HG03159 (cell line): ENCODE measurements at regions not wholly inside any gene's neighbourhood (a gene's known extent, or its start where the extent isn't known, plus 50 kb on each side); places are given as distances from the start of the nearest gene placed in this dataset.

Experiments
- ATAC-seq: cut with Tn5 transposase; IDR thresholded peaks from one replicate; pipeline ENCODE4 v1.9.1; 2021; ENCODE audit warnings: mild to moderate bottlenecking, moderate library complexity; ENCODE audit not compliant: unreplicated experiment

- no peak for ATAC-seq
Measured at GRCh38 chr13:34758628-34759027, 183.4 kb upstream of the NBEA start.

GRCh38 chr13:34762312-34762711, 179.8 kb upstream of the NBEA start:
- ATAC-seq: no peak

- ATAC-seq: no peak
Measured at GRCh38 chr13:34764246-34764645, 177.8 kb upstream of the NBEA start.

DNA sequence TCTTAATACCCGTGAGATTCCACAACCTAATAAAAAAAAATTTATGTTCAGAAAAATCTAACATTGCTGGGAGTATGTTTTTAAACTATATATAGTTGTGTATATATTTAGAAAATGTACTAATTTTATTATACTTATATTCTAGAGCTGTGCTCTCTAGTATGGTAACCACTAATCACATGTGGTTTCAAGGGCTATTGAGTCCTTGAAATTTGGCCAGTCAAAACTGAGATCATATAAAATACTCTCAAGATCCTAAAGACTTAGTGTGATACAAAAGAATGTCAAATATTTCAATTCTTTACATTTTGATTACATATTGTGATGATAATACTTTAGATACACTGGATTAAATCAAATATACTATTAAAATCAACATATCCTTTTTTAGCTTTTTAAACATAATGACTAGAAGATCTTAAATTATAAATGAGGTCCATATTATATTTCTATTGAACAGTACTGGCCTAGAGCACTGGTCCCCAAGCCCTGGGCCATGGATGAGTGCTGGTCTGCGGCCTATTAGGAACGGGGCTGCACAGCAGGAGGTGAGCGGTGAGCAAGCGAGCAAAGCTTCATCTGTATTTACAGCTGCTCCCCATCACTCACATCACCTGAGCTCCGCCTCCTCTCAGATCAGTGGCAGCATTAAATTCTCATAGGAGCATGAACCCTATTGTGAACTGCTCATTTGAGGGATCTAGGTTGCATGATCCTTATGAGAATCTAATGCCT, 176.5 kb upstream of the NBEA start:
- no peak for ATAC-seq

DNA sequence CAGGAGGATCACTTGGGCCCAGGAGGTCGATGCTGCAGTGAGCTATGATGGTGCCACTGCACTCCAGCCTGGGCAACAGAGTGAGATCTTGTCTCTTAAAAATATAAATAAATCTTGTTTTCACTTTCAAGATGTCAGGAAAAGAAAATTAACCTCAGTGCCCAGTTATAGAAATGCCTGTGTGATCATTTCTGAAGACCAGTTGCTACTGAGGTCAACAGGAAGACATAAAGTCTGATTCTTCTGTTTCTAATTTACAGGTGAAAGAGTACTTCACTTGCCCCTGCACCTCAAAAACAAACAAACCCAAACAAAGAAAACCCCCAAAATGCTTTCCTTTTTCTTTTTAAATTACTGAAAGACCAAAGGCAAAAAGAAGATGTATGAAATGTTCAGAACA, 174.3 kb upstream of the NBEA start:
- ATAC-seq: no peak

DNA sequence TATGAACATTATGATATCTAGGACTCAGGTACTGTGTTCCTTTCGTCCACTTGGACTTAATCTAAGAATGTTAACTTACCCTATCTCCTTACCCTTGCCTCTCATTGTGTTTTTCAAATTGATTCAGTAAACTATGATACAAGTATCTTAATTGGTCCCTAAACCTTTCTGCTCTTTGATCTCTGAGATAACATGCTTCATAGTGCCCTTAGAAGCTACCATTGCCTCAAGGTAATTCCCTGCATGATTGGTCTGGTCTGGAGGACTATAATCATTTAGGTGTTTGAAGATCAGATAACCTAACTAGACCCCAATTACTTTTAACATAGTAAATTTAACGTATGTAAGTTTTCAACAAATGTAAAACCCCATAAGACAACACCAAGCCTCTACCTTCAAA, 169.9 kb upstream of the NBEA start:
- ATAC-seq: no peak

DNA sequence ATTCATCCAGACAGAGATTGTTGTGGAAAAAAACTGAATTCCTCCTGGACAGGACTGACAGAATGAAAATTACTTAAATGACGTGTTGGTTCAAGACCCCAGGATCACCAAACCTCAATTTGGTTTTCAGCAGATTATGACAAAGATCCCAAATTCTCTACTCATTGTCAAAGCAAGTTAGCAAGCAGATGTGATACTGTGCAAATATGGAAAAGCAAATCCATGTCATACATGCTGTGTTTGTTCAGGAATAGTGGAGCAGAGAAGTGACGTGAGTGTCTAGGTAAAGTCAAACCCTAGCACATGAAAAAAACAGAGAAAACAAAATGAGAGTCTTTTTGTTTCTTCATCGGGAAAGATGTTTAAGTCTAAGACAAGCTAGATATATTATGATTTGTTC, 169.2 kb upstream of the NBEA start:
- no peak for ATAC-seq

DNA sequence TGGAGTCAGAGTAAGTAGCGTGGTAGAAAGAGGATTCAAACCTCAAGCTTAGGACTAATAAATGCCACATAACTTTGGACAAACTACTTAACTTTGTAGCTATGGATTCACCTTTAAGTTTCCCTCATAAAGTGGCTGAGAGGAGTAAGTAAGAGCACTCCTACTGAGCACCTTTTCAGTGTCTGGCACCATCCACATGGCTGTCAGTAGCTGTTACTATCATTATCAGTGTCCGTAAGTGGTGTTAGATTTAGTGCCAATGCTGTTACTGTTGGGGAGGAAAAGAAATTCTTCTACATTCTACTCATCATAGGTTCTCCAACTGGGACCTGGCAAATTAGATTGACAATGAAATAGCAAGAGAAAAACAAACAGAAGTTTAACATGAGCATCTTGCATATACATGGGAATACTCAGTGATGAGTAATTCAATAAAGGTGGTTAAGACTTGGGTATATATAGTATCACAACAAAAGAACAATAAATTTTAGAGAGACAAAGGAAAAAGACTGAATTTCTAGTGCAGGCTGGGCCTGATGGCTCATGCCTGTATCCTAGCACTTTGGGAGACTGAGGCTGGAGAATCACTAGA, 165.6 kb upstream of the NBEA start:
- ATAC-seq: no peak

GRCh38 chr13:34777089-34777913, 164.8 kb upstream of the NBEA start:
- peak; percentile 52 for ATAC-seq

DNA sequence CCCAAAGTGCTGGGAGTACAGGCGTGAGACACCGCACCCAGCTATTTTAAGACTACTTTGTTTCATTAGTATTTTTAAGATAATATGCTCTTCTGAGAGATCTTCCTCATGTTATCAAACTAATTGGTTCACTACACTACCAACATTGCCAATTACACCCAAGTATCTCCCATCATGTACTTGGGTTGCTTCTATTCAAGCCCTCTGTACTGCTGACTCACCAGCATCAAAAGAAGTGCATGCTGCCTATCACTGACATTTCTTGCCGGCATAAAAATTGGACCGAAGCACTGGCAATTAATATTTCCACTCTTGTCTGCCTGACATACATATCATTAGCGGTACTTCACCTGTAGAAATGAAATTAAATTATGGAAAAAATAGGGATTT, 164.2 kb upstream of the NBEA start:
- no peak for ATAC-seq

DNA sequence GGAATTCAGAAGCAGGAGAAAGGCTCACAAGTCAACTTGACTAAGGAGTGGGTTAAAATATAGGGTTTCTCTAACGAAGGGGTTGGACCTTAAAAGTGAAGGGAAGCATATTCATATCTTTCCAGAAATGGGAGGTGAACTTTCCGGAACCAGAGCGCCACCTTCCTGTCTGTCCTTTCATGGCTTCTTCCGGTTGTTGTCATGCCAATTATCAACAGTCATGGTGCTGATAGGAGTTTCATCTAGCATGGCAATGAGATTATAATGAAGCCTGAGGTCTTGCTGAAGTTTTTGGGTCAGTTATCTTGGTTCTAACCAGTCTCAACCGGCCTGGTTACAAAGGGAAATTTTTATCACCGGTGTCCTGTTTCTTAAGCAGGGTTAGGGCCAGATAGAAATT, 162.9 kb upstream of the NBEA start:
- ATAC-seq: no peak

GRCh38 chr13:34793301-34793700, 148.8 kb upstream of the NBEA start:
- ATAC-seq: no peak

DNA sequence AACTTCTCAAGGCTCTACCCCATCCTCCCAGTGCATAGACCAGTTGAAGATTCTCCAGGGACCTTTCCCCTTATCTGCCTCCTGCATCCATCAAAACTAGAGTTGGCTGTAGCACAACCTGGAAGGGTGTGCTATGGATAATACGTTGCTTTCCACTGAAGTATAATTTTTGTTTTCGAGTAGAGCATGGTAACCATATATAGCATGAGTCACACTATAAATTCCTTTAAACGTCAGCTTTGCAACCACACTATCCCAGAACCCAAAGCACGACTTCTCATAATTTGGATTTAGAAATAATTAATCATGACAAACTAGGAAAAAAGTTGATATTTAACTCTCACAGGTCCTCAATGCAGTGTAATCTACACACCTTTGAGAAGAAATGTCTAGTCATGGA, 138.3 kb upstream of the NBEA start:
- no peak for ATAC-seq

DNA sequence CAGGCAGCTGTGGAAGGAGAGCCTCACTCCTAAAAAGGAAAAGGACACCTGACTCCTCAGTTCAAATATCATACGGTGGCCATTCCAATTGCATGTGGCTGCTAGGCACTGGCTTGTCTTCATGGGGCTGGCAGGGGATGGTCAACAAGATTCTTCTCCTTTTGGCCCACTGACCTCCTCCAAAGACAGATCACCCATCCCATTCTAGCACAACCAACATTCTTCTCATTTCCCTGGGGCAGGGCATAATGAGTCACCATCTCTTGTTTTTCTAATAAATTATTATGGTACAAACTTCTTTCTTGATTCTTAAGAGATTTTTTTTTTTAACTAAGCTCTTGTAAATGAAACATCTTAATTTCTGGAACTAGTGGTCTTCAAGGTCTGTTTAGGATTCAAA, 136.7 kb upstream of the NBEA start:
- ATAC-seq: no peak

GRCh38 chr13:34808649-34809048, 133.4 kb upstream of the NBEA start:
- peak; percentile 56 for ATAC-seq

DNA sequence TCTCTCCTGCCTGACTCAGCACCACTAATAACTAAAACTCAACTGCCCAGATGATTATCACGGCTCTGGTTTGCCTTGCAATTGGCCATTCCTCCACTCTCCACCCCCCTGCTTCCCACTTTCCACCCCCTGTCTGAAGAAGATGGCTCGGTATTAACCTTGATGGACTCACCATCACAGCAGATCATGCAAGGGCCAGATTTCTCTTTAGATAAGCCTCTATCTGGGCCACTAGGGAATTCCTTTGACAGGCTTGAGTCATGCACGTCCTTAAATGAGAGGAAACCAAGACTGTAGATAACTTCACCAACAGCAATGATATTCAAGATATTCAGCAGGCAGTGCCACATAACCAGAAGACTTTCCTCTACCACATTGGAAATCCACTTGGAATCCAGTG, 131.1 kb upstream of the NBEA start:
- ATAC-seq: no peak

GRCh38 chr13:34815526-34815925, 126.5 kb upstream of the NBEA start:
- no peak for ATAC-seq

DNA sequence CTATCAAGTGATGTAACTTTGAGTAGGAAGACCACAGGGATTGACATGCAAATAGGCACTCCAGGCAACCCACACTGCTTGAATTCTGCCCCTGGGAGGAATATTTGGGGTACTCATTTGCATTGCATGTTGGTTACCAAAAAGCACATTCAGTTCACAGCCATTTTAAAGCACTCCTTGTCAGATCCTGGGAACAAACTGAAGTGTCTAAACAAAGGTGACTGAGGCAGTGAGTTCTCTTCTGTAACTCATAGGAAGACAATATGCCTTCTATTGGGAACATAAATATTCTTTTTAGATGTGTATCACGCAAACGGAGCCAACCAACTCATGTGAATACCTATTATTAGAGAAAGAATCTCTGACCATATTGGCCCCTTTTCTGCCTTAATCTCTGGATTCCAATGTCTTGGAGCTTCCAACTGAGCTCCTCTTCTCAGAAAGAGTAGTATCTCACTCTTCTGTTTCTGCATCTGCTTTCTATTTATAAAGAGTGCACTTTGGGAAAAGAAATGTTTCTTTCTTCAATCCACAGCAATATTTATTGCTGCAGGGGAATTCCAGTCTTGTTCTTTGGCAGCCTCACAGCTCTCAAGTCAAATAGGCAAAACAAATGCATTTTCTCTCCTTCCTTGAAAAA, 125.7 kb upstream of the NBEA start:
- ATAC-seq: no peak

DNA sequence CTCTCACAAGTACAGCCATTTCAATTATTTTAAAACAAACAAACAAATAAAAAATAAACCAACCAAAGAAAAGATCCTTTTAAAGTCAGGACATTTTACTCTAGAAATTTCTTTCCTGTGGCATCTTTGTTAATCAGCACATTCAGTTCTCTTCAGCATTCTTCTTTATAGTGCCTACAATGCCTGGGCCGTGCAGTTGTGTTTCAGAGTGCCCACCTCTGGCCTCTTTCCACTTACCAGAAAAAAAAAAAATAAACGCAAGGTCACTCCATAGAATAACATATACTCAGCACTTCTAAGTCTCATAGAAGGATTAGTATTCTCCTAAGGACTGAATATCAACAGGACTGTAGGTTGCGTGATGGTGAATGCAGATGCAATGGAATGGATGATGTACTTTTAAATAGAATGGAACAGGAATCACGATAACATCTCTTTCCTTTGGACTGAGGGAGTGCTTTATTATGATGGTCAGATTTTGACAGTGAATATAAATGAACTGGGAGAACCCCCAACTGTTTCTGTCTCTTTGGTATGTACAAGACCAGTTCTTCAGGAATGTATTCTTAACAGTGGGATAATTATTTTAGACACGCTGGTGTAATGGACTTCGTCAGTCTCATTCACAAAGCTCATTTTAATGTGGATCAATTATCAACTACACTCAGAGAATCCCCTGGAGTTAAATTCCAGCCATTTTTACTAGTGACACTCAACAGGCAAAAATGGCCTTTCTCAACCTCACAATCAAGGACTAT, 125.0 kb upstream of the NBEA start:
- ATAC-seq: no peak

DNA sequence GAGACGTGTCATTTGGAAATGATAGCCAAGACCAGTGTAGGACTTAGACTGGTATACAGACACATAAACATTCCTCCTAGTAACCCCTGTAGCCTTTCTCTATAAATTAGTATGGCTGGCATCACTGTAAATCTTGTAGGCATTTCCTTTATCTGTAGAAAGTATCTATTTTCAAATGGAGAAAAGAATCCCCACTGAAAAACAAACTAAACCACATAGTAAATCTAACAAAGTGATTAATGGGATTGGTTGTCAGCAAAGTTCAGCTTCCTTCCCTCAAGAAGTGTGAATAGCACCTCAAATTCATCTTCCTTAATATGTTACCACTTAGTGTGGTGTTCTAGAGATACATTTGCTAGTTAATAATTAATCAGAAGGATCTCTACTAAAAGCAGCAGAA, 119.4 kb upstream of the NBEA start:
- ATAC-seq: no peak

GRCh38 chr13:34826432-34826831, 115.6 kb upstream of the NBEA start:
- no peak for ATAC-seq
